ENCODE measurements at regions not wholly inside any gene's neighbourhood (a gene's known extent, or its start where the extent isn't known, plus 50 kb on each side); places are given as distances from the start of the nearest gene placed in this dataset.
"Not testable (repeated sequence)": the region's sequence is repeated elsewhere in the genome, so short reads cannot be mapped to it uniquely, and the experiment has no call there.

- DNase-seq = no peak
These were observed 825.4 kb upstream of the CDH6 start for GRCh38 chr5:30368064-30368463.

- not testable (repeated sequence) for DNase-seq
These were observed 828.5 kb upstream of the CDH6 start for GRCh38 chr5:30365031-30365430.

GRCh38 chr5:30357371-30357770, 836.1 kb upstream of the CDH6 start:
- no peak for DNase-seq

GRCh38 chr5:30355675-30356074, 837.8 kb upstream of the CDH6 start:
- no peak for DNase-seq

GRCh38 chr5:30347858-30348257, 845.6 kb upstream of the CDH6 start:
- DNase-seq = no peak

- not testable (repeated sequence) for DNase-seq
These were observed 847.7 kb upstream of the CDH6 start for GRCh38 chr5:30345539-30346345.

- DNase-seq = no peak
These were observed 849.8 kb upstream of the CDH6 start for GRCh38 chr5:30343707-30344106.

GRCh38 chr5:30341466-30341865, 852.0 kb upstream of the CDH6 start:
- DNase-seq = no peak

GRCh38 chr5:30337084-30337573, 856.4 kb upstream of the CDH6 start:
- no peak for DNase-seq

GRCh38 chr5:30331534-30331933, 862.0 kb upstream of the CDH6 start:
- no peak for DNase-seq

GRCh38 chr5:30325795-30326194, 867.7 kb upstream of the CDH6 start:
- no peak for DNase-seq

- no peak for DNase-seq
These were observed 869.4 kb upstream of the CDH6 start for GRCh38 chr5:30324083-30324482.

- DNase-seq = no peak
These were observed 905.6 kb upstream of the CDH6 start for GRCh38 chr5:30287890-30288289.

GRCh38 chr5:30279237-30279636, 914.2 kb upstream of the CDH6 start:
- no peak for DNase-seq

GRCh38 chr5:30267026-30267425, 926.5 kb upstream of the CDH6 start:
- DNase-seq = no peak

GRCh38 chr5:30239331-30240022, 954.0 kb upstream of the CDH6 start:
- no peak for DNase-seq

GRCh38 chr5:30237189-30237588, 956.3 kb upstream of the CDH6 start:
- no peak for DNase-seq

GRCh38 chr5:30209755-30210154, 983.7 kb upstream of the CDH6 start:
- DNase-seq = no peak

- no peak for DNase-seq
These were observed 995.8 kb upstream of the CDH6 start for GRCh38 chr5:30197662-30198061.

GRCh38 chr5:30195036-30195435, 998.5 kb upstream of the CDH6 start:
- DNase-seq = no peak

- no peak for DNase-seq
These were observed 998.9 kb upstream of the CDH6 start for GRCh38 chr5:30194595-30194994.

GRCh38 chr5:30183795-30184194, 1009.7 kb upstream of the CDH6 start:
- no peak for DNase-seq

GRCh38 chr5:30156156-30156555, 1037.3 kb upstream of the CDH6 start:
- no peak for DNase-seq

Data from muscle of back (tissue), 3 donors.